Activated naive CD4-positive, alpha-beta T cell treated with anti-CD3 and anti-CD28 coated beads, Interleukin-2, amount 10 ng/mL, durations not matched to agents 7 days and 5 days (primary cell): ENCODE measurements at regions not wholly inside any gene's neighbourhood (a gene's known extent, or its start where the extent isn't known, plus 50 kb on each side); places are given as distances from the start of the nearest gene placed in this dataset.

ENCODE experiments used
- CTCF ChIA-PET: fragments of 350-600 bp; sonication (Branson Sonifier 250); formaldehyde crosslinking; loops from one replicate; lab custom pipeline; 2021; ENCODE audit warnings: antibody characterized with exemption; lab: Charles Lee
- DNase-seq: peaks from one replicate; pipeline ENCODE4 v3.0.0-alpha.2; 2020
- H3K27ac Mint-ChIP-seq: one replicate; pipeline ENCODE4 v1.8.0; 2021; ENCODE audit warnings: mild to moderate bottlenecking, moderate library complexity, mixed read lengths
- H3K27me3 Mint-ChIP-seq: one replicate; pipeline ENCODE4 v1.8.0; 2021; ENCODE audit warnings: mild to moderate bottlenecking, mixed read lengths
- H3K36me3 Mint-ChIP-seq: one replicate; pipeline ENCODE4 v1.8.0; 2021; ENCODE audit warnings: mixed read lengths
- H3K4me1 Mint-ChIP-seq: one replicate; pipeline ENCODE4 v1.8.0; 2021; ENCODE audit warnings: mixed read lengths
- H3K4me3 Mint-ChIP-seq: one replicate; pipeline ENCODE4 v1.8.0; 2021; ENCODE audit warnings: mild to moderate bottlenecking, moderate library complexity, mixed read lengths
- H3K9me3 Mint-ChIP-seq: one replicate; pipeline ENCODE4 v1.8.0; 2021; ENCODE audit warnings: mixed read lengths

- H3K4me3 Mint-ChIP-seq: no peak overlapping the region
- no peak for DNase-seq
- peaks cover 3% of the 10 kb centered on the region for H3K9me3 Mint-ChIP-seq
- no peaks in the 10 kb centered on the region for H3K36me3 Mint-ChIP-seq
- H3K4me1 Mint-ChIP-seq: peaks cover 52% of the 10 kb centered on the region
- H3K27me3 Mint-ChIP-seq: peaks cover 7% of the 10 kb centered on the region
- H3K27ac Mint-ChIP-seq: peak overlapping the region; percentile 62
- CTCF ChIA-PET: interaction anchor here (0.8 to 2.6 kb wide), 5 partner anchors 9 to 303 kb away, joined by 3 to 10 read pairs (median 4); no protein-coding TSS in a partner anchor
These were observed 100.9 kb upstream of the PARP11 start for GRCh38 chr12:3973973-3974644.

- DNase-seq: no peak
- peaks cover 52% of the 10 kb centered on the region for H3K4me1 Mint-ChIP-seq
- peak overlapping the region; percentile 13 for H3K4me3 Mint-ChIP-seq
- CTCF ChIA-PET: interaction anchor here (0.8 to 2.6 kb wide), 5 partner anchors 8 to 304 kb away, joined by 3 to 10 read pairs (median 4); no protein-coding TSS in a partner anchor
- peaks cover 10% of the 10 kb centered on the region for H3K27me3 Mint-ChIP-seq
- H3K9me3 Mint-ChIP-seq: peaks cover 3% of the 10 kb centered on the region
- peak overlapping the region; percentile 84 for H3K27ac Mint-ChIP-seq
- H3K36me3 Mint-ChIP-seq: no peaks in the 10 kb centered on the region
These were observed 100.2 kb upstream of the PARP11 start for GRCh38 chr12:3973269-3973884.

- H3K27me3 Mint-ChIP-seq: peaks cover 10% of the 10 kb centered on the region
- no peak overlapping the region for H3K4me3 Mint-ChIP-seq
- peaks cover 50% of the 10 kb centered on the region for H3K4me1 Mint-ChIP-seq
- H3K27ac Mint-ChIP-seq: peak overlapping the region; percentile 45
- CTCF ChIA-PET: interaction anchor here (1.1 to 2.6 kb wide), 2 partner anchors 10 to 305 kb away, joined by 3 to 10 read pairs; no protein-coding TSS in a partner anchor
- H3K9me3 Mint-ChIP-seq: peaks cover 3% of the 10 kb centered on the region
- no peaks in the 10 kb centered on the region for H3K36me3 Mint-ChIP-seq
- DNase-seq: peak; percentile 53
These were observed 99.4 kb upstream of the PARP11 start for GRCh38 chr12:3972576-3972975.

- Mint-ChIP-seq H3K27ac (no peak overlapping the region), H3K4me3 (no peak overlapping the region), H3K9me3 (peaks cover 3% of the 10 kb centered on the region), H3K27me3 (peaks cover 10% of the 10 kb centered on the region), H3K36me3 (no peaks in the 10 kb centered on the region), H3K4me1 (peaks cover 16% of the 10 kb centered on the region)
- CTCF ChIA-PET: interaction anchor here (0.6 to 1.4 kb wide), 2 partner anchors 9 to 23 kb away, joined by 4 read pairs; no protein-coding TSS in a partner anchor
- DNase-seq: no peak
These were observed 95.3 kb upstream of the PARP11 start for GRCh38 chr12:3968523-3968922.

GRCh38 chr12:3967556-3968160 lies 94.5 kb upstream of the PARP11 start:
- peaks cover 11% of the 10 kb centered on the region for H3K27me3 Mint-ChIP-seq
- no peak overlapping the region for H3K27ac Mint-ChIP-seq
- H3K36me3 Mint-ChIP-seq: no peaks in the 10 kb centered on the region
- H3K4me3 Mint-ChIP-seq: no peak overlapping the region
- peaks cover 3% of the 10 kb centered on the region for H3K9me3 Mint-ChIP-seq
- DNase-seq: no peak
- CTCF ChIA-PET: interaction anchor here (0.6 kb wide), 1 partner anchor 22 kb away, joined by 4 read pairs; no protein-coding TSS in a partner anchor
- H3K4me1 Mint-ChIP-seq: peaks cover 16% of the 10 kb centered on the region

- no peaks in the 10 kb centered on the region for H3K9me3 Mint-ChIP-seq
These were observed 93.2 kb upstream of the PARP11 start for GRCh38 chr12:3966376-3966775.

GRCh38 chr12:3965046-3965445 lies 91.8 kb upstream of the PARP11 start:
- no peaks in the 10 kb centered on the region for H3K9me3 Mint-ChIP-seq
- peaks cover 10% of the 10 kb centered on the region for H3K27me3 Mint-ChIP-seq
- H3K36me3 Mint-ChIP-seq: no peaks in the 10 kb centered on the region
- no peak overlapping the region for H3K27ac Mint-ChIP-seq
- H3K4me3 Mint-ChIP-seq: no peak overlapping the region
- H3K4me1 Mint-ChIP-seq: peaks cover 21% of the 10 kb centered on the region
- CTCF ChIA-PET: interaction anchor here (0.8 to 7.0 kb wide), 4 partner anchors 9 to 311 kb away, joined by 4 to 163 read pairs (median 14); no protein-coding TSS in a partner anchor
- DNase-seq: no peak

More at GRCh38 chr12:3966376-3966775, 93.2 kb upstream of the PARP11 start:
- Mint-ChIP-seq H3K4me1 (peaks cover 21% of the 10 kb centered on the region), H3K27me3 (peaks cover 14% of the 10 kb centered on the region), H3K36me3 (no peaks in the 10 kb centered on the region), H3K27ac (no peak overlapping the region), H3K4me3 (no peak overlapping the region)
- DNase-seq: no peak
- CTCF ChIA-PET: interaction anchor here (7.0 kb wide), 1 partner anchor 81 kb away, joined by 163 read pairs; no protein-coding TSS in a partner anchor

- Mint-ChIP-seq H3K27me3 (peaks cover 10% of the 10 kb centered on the region), H3K4me1 (peaks cover 21% of the 10 kb centered on the region), H3K4me3 (no peak overlapping the region), H3K9me3 (no peaks in the 10 kb centered on the region), H3K36me3 (no peaks in the 10 kb centered on the region), H3K27ac (no peak overlapping the region)
- CTCF ChIA-PET: interaction anchor here (0.6 to 7.0 kb wide), 10 partner anchors 10 to 664 kb away, joined by 3 to 163 read pairs (median 4); no protein-coding TSS in a partner anchor
- DNase-seq: no peak
These were observed 91.2 kb upstream of the PARP11 start for GRCh38 chr12:3964439-3964838.

- H3K4me3 Mint-ChIP-seq: no peak overlapping the region
- no peaks in the 10 kb centered on the region for H3K9me3 Mint-ChIP-seq
- peaks cover 7% of the 10 kb centered on the region for H3K27me3 Mint-ChIP-seq
- no peaks in the 10 kb centered on the region for H3K36me3 Mint-ChIP-seq
- peak; percentile 81 for DNase-seq
- H3K27ac Mint-ChIP-seq: peak overlapping the region; percentile 61
- peaks cover 21% of the 10 kb centered on the region for H3K4me1 Mint-ChIP-seq
- CTCF ChIA-PET: interaction anchor here (0.7 to 7.0 kb wide), 21 partner anchors 9 to 663 kb away, joined by 3 to 163 read pairs (median 7); no protein-coding TSS in a partner anchor
These were observed 89.7 kb upstream of the PARP11 start for GRCh38 chr12:3962631-3963483.

GRCh38 chr12:3961591-3961990 lies 88.4 kb upstream of the PARP11 start:
- Mint-ChIP-seq H3K4me3 (no peak overlapping the region), H3K27ac (peak overlapping the region; percentile 2), H3K4me1 (peaks cover 21% of the 10 kb centered on the region), H3K9me3 (peaks cover 4% of the 10 kb centered on the region), H3K27me3 (peaks cover 7% of the 10 kb centered on the region), H3K36me3 (no peaks in the 10 kb centered on the region)
- CTCF ChIA-PET: interaction anchor here (0.8 to 7.0 kb wide), 8 partner anchors 12 to 76 kb away, joined by 3 to 163 read pairs (median 8); no protein-coding TSS in a partner anchor
- no peak for DNase-seq

- no peaks in the 10 kb centered on the region for H3K36me3 Mint-ChIP-seq
- no peak for DNase-seq
- H3K4me3 Mint-ChIP-seq: no peak overlapping the region
- CTCF ChIA-PET: interaction anchor here (0.9 to 7.0 kb wide), 4 partner anchors 9 to 77 kb away, joined by 3 to 163 read pairs (median 4); no protein-coding TSS in a partner anchor
- H3K27ac Mint-ChIP-seq: no peak overlapping the region
- peaks cover 21% of the 10 kb centered on the region for H3K4me1 Mint-ChIP-seq
- H3K9me3 Mint-ChIP-seq: peaks cover 4% of the 10 kb centered on the region
- H3K27me3 Mint-ChIP-seq: peaks cover 7% of the 10 kb centered on the region
These were observed 86.8 kb upstream of the PARP11 start for GRCh38 chr12:3959799-3960560.

GRCh38 chr12:3958534-3958933 lies 85.3 kb upstream of the PARP11 start:
- Mint-ChIP-seq H3K27ac (no peak overlapping the region), H3K36me3 (no peaks in the 10 kb centered on the region)
- CTCF ChIA-PET: no interaction called here

More at GRCh38 chr12:3958534-3958933, 85.3 kb upstream of the PARP11 start:
- H3K9me3 Mint-ChIP-seq: peaks cover 4% of the 10 kb centered on the region
- no peak for DNase-seq
- no peak overlapping the region for H3K4me3 Mint-ChIP-seq
- H3K4me1 Mint-ChIP-seq: peaks cover 20% of the 10 kb centered on the region
- H3K27me3 Mint-ChIP-seq: peaks cover 11% of the 10 kb centered on the region
